Fibroblast of lung (primary cell): ENCODE measurements at regions not wholly inside any gene's neighbourhood (a gene's known extent, or its start where the extent isn't known, plus 50 kb on each side); places are given as distances from the start of the nearest gene placed in this dataset.

ENCODE experiments used
- DNase-seq, 2 donors: peaks; one replicate each; pipeline versions ENCODE4 v3.0.0 to v3.0.0-alpha.2; 2010; ENCODE audit warnings: low read depth in 2 of 2
- H2AFZ ChIP-seq: 2 replicates; pipeline ENCODE4 v1.5.1; 2012; ENCODE audit warnings: low read length, control low read depth, inconsistent platforms
- H3K27ac ChIP-seq: 2 replicates; pipeline ENCODE4 v1.5.1; 2011; ENCODE audit warnings: low read length, control low read depth; ENCODE audit not compliant: insufficient read depth
- H3K27me3 ChIP-seq: 2 replicates; pipeline ENCODE4 v1.5.1; 2011; ENCODE audit warnings: mild to moderate bottlenecking, low read length; ENCODE audit not compliant: control insufficient read depth, insufficient read depth
- H3K36me3 ChIP-seq: 2 replicates; pipeline ENCODE4 v1.5.1; 2011; ENCODE audit warnings: low read length; ENCODE audit not compliant: control insufficient read depth, insufficient read depth
- H3K4me1 ChIP-seq: 2 replicates; pipeline ENCODE4 v1.5.1; 2011; ENCODE audit warnings: low read length; ENCODE audit not compliant: control insufficient read depth, insufficient read depth; ENCODE audit errors: extremely low read depth
- H3K4me2 ChIP-seq: 2 replicates; pipeline ENCODE4 v1.5.1; 2011; ENCODE audit warnings: low read length, control low read depth; ENCODE audit not compliant: insufficient read depth; ENCODE audit errors: extremely low read depth
- H3K4me3 ChIP-seq, 4 experiments: fragments of 200-600 bp in 1 of 4; sonication (generic) in 1 of 4; replicated peaks in 1 of 4; 2 replicates each; pipeline ENCODE4 v1.5.1; 2011 to 2016; ENCODE audit warnings: low read length in 4 of 4, low read depth in 3 of 4, mild to moderate bottlenecking in 3 of 4, control low read depth in 2 of 4, inconsistent platforms in 1 of 4, mixed read lengths in 1 of 4; ENCODE audit not compliant: insufficient read depth in 1 of 4; ENCODE audit errors: control extremely low read depth in 1 of 4
- H3K79me2 ChIP-seq: 2 replicates; pipeline ENCODE4 v1.5.1; 2012; ENCODE audit warnings: mild to moderate bottlenecking, low read length, inconsistent platforms; ENCODE audit not compliant: control insufficient read depth, insufficient read depth
- H3K9ac ChIP-seq: 2 replicates; pipeline ENCODE4 v1.5.1; 2011; ENCODE audit warnings: mild to moderate bottlenecking, low read length, control low read depth; ENCODE audit not compliant: insufficient read depth
- H3K9me3 ChIP-seq: 2 replicates; pipeline ENCODE4 v1.5.1; 2012; ENCODE audit warnings: low read depth, low read length; ENCODE audit not compliant: control insufficient read depth, insufficient read depth
- H4K20me1 ChIP-seq: 2 replicates; pipeline ENCODE4 v1.5.1; 2011; ENCODE audit warnings: low read length; ENCODE audit not compliant: control insufficient read depth, insufficient read depth; ENCODE audit errors: extremely low read depth
- CTCF ChIP-seq, 2 donors: IDR thresholded peaks in 1 of 2; conservative IDR thresholded peaks in 1 of 2; 1 replicate in 1 of 2; 2 replicates in 1 of 2; pipeline ENCODE4 v1.5.1; 2011 to 2012; ENCODE audit warnings: low read length in 2 of 2, control low read depth in 1 of 2, inconsistent platforms in 1 of 2, low read depth in 1 of 2, mild to moderate bottlenecking in 1 of 2
- EZH2 ChIP-seq: IDR thresholded peaks from 2 replicates; pipeline ENCODE4 v1.5.1; 2012; ENCODE audit warnings: low read length, control low read depth, mild to moderate bottlenecking; ENCODE audit errors: missing control alignments

- DNase-seq, result no peak
- Histone ChIP-seq H3K4me2 (no peak overlapping the region), H3K9ac (no peak overlapping the region), H3K4me3 (no peak overlapping the region), H3K27ac (no peak overlapping the region), H3K36me3 (no peaks in the 10 kb centered on the region), H3K79me2 (no peaks in the 10 kb centered on the region), H3K9me3 (no peaks in the 10 kb centered on the region), H2AFZ (no peak overlapping the region), H3K4me1 (no peaks in the 10 kb centered on the region), H3K27me3 (no peaks in the 10 kb centered on the region), H4K20me1 (no peaks in the 10 kb centered on the region)
- TF ChIP-seq EZH2, result no peak
- TF ChIP-seq CTCF (conservative IDR thresholded peaks at IDR 0.05 in 1 of 2, IDR thresholded peaks at IDR 0.05 in 1 of 2; ENCODE audit: low read depth in 1 of 2, low read length in 2 of 2), result no peak
Observed at GRCh38 chrY:12358337-12358736, 342.7 kb upstream of the USP9Y start.

GRCh38 chrY:12359867-12360266 lies 341.2 kb upstream of the USP9Y start:
- TF ChIP-seq EZH2, result no peak
- Histone ChIP-seq H3K4me2 (no peak overlapping the region), H3K36me3 (no peaks in the 10 kb centered on the region), H3K27ac (no peak overlapping the region), H3K4me3 (no peak overlapping the region), H4K20me1 (no peaks in the 10 kb centered on the region), H3K27me3 (no peaks in the 10 kb centered on the region), H3K9me3 (no peaks in the 10 kb centered on the region), H3K4me1 (no peaks in the 10 kb centered on the region), H3K9ac (no peak overlapping the region), H2AFZ (no peak overlapping the region), H3K79me2 (no peaks in the 10 kb centered on the region)
- no peak for DNase-seq

GRCh38 chrY:12360496-12360895 lies 340.5 kb upstream of the USP9Y start:
- H3K4me1 ChIP-seq, result no peaks in the 10 kb centered on the region
- DNase-seq, result no peak
- no peak overlapping the region for H3K9ac ChIP-seq
- TF ChIP-seq CTCF (conservative IDR thresholded peaks at IDR 0.05 in 1 of 2, IDR thresholded peaks at IDR 0.05 in 1 of 2; ENCODE audit: low read depth in 1 of 2, low read length in 2 of 2), result no peak
- TF ChIP-seq EZH2, result no peak
- H4K20me1 ChIP-seq, result no peaks in the 10 kb centered on the region
- H3K79me2 ChIP-seq, result no peaks in the 10 kb centered on the region
- H3K4me2 ChIP-seq, result no peak overlapping the region
- no peaks in the 10 kb centered on the region for H3K27me3 ChIP-seq
- no peaks in the 10 kb centered on the region for H3K9me3 ChIP-seq
- H3K27ac ChIP-seq, result no peak overlapping the region
- no peak overlapping the region for H3K4me3 ChIP-seq
- no peak overlapping the region for H2AFZ ChIP-seq
- no peaks in the 10 kb centered on the region for H3K36me3 ChIP-seq
